ENCODE measurements at regions not wholly inside any gene's neighbourhood (a gene's known extent, or its start where the extent isn't known, plus 50 kb on each side); places are given as distances from the start of the nearest gene placed in this dataset.

- no peak overlapping the region for H3K9ac ChIP-seq (ENCODE audit: low read depth in 1 of 3, low read length in 3 of 3)
- no peak overlapping the region for H3K27ac ChIP-seq (ENCODE audit: low read depth, low read length)
- H3K27me3 ChIP-seq (ENCODE audit: control insufficient read depth in 3 of 3, insufficient read depth in 3 of 3, low read length in 3 of 3): peaks cover 0 to 3% (median 0%) of the 10 kb centered on the region in 3 donors
- no peak overlapping the region for H3K4me3 ChIP-seq (ENCODE audit: low read length in 3 of 3)
- no peaks in the 10 kb centered on the region for H3K4me1 ChIP-seq (ENCODE audit: control insufficient read depth in 3 of 3, insufficient read depth in 3 of 3, low read length in 3 of 3)
- H3K36me3 ChIP-seq (ENCODE audit: control insufficient read depth in 3 of 3, insufficient read depth in 3 of 3, low read length in 3 of 3): no peaks in the 10 kb centered on the region
- H3K9me3 ChIP-seq (ENCODE audit: control insufficient read depth in 3 of 3, low read length in 3 of 3): no peaks in the 10 kb centered on the region
These were observed 379.9 kb downstream of the SH2D4B start for GRCh38 chr10:80917636-80918035.

DNA sequence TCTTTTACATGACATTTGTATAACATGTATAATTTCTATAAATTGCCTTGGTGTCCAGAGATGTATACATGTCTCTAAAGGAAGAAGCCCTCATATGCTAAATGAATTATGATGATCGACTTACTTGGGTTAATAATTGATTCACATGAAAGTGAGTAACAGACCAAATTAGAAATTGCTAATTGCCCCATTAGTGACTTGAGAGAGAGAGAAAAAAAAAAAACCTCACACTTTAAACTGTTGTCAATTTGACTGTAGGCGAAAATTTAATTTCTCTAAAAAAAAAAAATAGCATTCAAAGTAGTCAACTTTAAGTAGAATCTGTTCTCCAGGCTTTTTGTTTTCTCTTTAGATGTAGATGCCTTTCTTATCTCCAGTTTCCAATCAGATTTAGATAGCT lies 383.3 kb downstream of the SH2D4B start:
- Histone ChIP-seq H3K27me3 (ENCODE audit: control insufficient read depth in 3 of 3, insufficient read depth in 3 of 3, low read length in 3 of 3) (peaks cover 0 to 3% (median 0%) of the 10 kb centered on the region in 3 donors), H3K36me3 (ENCODE audit: control insufficient read depth in 3 of 3, insufficient read depth in 3 of 3, low read length in 3 of 3) (no peaks in the 10 kb centered on the region), H3K9ac (ENCODE audit: low read depth in 1 of 3, low read length in 3 of 3) (no peak overlapping the region), H3K9me3 (ENCODE audit: control insufficient read depth in 3 of 3, low read length in 3 of 3) (no peaks in the 10 kb centered on the region), H3K4me1 (ENCODE audit: control insufficient read depth in 3 of 3, insufficient read depth in 3 of 3, low read length in 3 of 3) (no peaks in the 10 kb centered on the region), H3K4me3 (ENCODE audit: low read length in 3 of 3) (no peak overlapping the region), H3K27ac (ENCODE audit: low read depth, low read length) (no peak overlapping the region)

GRCh38 chr10:80924063-80924952 lies 386.6 kb downstream of the SH2D4B start:
- peaks cover 0 to 3% (median 0%) of the 10 kb centered on the region in 3 donors for H3K27me3 ChIP-seq (ENCODE audit: control insufficient read depth in 3 of 3, insufficient read depth in 3 of 3, low read length in 3 of 3)

GRCh38 chr10:80927419-80928078 lies 389.8 kb downstream of the SH2D4B start:
- H3K4me3 ChIP-seq (ENCODE audit: low read length in 3 of 3): no peak overlapping the region
- no peaks in the 10 kb centered on the region for H3K9me3 ChIP-seq (ENCODE audit: control insufficient read depth in 3 of 3, low read length in 3 of 3)
- no peak overlapping the region for H3K9ac ChIP-seq (ENCODE audit: low read depth in 1 of 3, low read length in 3 of 3)
- H3K4me1 ChIP-seq (ENCODE audit: control insufficient read depth in 3 of 3, insufficient read depth in 3 of 3, low read length in 3 of 3): no peaks in the 10 kb centered on the region
- no peaks in the 10 kb centered on the region for H3K27me3 ChIP-seq (ENCODE audit: control insufficient read depth in 3 of 3, insufficient read depth in 3 of 3, low read length in 3 of 3)
- H3K36me3 ChIP-seq (ENCODE audit: control insufficient read depth in 3 of 3, insufficient read depth in 3 of 3, low read length in 3 of 3): no peaks in the 10 kb centered on the region
- no peak overlapping the region for H3K27ac ChIP-seq (ENCODE audit: low read depth, low read length)

More at GRCh38 chr10:80924063-80924952, 386.6 kb downstream of the SH2D4B start:
- H3K4me1 ChIP-seq (ENCODE audit: control insufficient read depth in 3 of 3, insufficient read depth in 3 of 3, low read length in 3 of 3): no peaks in the 10 kb centered on the region
- no peak overlapping the region for H3K27ac ChIP-seq (ENCODE audit: low read depth, low read length)
- no peak overlapping the region for H3K4me3 ChIP-seq (ENCODE audit: low read length in 3 of 3)
- no peaks in the 10 kb centered on the region for H3K36me3 ChIP-seq (ENCODE audit: control insufficient read depth in 3 of 3, insufficient read depth in 3 of 3, low read length in 3 of 3)
- no peaks in the 10 kb centered on the region for H3K9me3 ChIP-seq (ENCODE audit: control insufficient read depth in 3 of 3, low read length in 3 of 3)
- no peak overlapping the region for H3K9ac ChIP-seq (ENCODE audit: low read depth in 1 of 3, low read length in 3 of 3)

DNA sequence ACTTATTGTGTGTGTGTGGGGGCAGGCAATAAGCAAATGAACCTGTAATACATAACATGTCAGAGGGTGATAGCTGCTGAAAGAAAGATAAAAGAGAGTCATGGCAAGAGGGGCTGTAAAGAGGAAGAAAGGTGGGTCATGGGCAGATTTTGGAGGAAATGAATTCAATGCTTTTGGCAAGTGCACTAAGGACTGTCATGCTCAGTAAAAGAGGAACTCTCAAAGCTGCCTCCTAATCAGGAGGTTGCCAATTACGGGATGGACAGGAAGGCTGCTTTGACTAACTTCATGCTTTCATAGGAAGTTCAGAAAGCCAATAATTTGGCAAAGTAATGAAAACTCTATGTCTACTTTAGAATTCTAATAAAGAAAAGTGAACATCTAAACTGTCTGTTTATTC lies 401.2 kb downstream of the SH2D4B start:
- Histone ChIP-seq H3K4me3 (ENCODE audit: low read length in 3 of 3) (no peak overlapping the region), H3K27me3 (ENCODE audit: control insufficient read depth in 3 of 3, insufficient read depth in 3 of 3, low read length in 3 of 3) (no peaks in the 10 kb centered on the region), H3K36me3 (ENCODE audit: control insufficient read depth in 3 of 3, insufficient read depth in 3 of 3, low read length in 3 of 3) (no peaks in the 10 kb centered on the region), H3K9me3 (ENCODE audit: control insufficient read depth in 3 of 3, low read length in 3 of 3) (no peaks in the 10 kb centered on the region), H3K27ac (ENCODE audit: low read depth, low read length) (no peak overlapping the region), H3K9ac (ENCODE audit: low read depth in 1 of 3, low read length in 3 of 3) (no peak overlapping the region), H3K4me1 (ENCODE audit: control insufficient read depth in 3 of 3, insufficient read depth in 3 of 3, low read length in 3 of 3) (no peaks in the 10 kb centered on the region)

GRCh38 chr10:80945264-80945880 lies 407.7 kb downstream of the SH2D4B start:
- Histone ChIP-seq H3K27me3 (ENCODE audit: control insufficient read depth in 3 of 3, insufficient read depth in 3 of 3, low read length in 3 of 3) (no peaks in the 10 kb centered on the region), H3K27ac (ENCODE audit: low read depth, low read length) (no peak overlapping the region)

DNA sequence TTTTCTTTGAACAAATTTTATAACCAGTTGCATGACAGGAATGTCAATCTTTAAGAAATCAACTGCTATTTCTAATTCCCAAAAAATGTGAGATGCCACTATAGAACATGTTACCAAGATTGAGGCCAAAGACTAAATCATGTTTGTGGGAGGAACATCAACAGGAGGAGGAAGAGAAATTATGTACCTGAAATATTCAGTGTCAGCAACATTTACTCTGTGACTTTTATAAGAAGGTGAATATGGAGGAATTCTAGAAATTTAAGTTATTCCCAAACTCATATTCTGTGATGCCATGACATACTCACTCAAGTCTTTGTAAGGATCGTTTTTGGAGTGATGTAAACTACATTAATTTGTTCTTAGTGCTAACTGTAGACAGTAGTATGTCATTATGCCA lies 408.4 kb downstream of the SH2D4B start:
- no peaks in the 10 kb centered on the region for H3K27me3 ChIP-seq (ENCODE audit: control insufficient read depth in 3 of 3, insufficient read depth in 3 of 3, low read length in 3 of 3)

More at GRCh38 chr10:80945264-80945880, 407.7 kb downstream of the SH2D4B start:
- Histone ChIP-seq H3K36me3 (ENCODE audit: control insufficient read depth in 3 of 3, insufficient read depth in 3 of 3, low read length in 3 of 3) (no peaks in the 10 kb centered on the region), H3K9ac (ENCODE audit: low read depth in 1 of 3, low read length in 3 of 3) (no peak overlapping the region), H3K4me1 (ENCODE audit: control insufficient read depth in 3 of 3, insufficient read depth in 3 of 3, low read length in 3 of 3) (no peaks in the 10 kb centered on the region), H3K9me3 (ENCODE audit: control insufficient read depth in 3 of 3, low read length in 3 of 3) (no peaks in the 10 kb centered on the region), H3K4me3 (ENCODE audit: low read length in 3 of 3) (no peak overlapping the region)

DNA sequence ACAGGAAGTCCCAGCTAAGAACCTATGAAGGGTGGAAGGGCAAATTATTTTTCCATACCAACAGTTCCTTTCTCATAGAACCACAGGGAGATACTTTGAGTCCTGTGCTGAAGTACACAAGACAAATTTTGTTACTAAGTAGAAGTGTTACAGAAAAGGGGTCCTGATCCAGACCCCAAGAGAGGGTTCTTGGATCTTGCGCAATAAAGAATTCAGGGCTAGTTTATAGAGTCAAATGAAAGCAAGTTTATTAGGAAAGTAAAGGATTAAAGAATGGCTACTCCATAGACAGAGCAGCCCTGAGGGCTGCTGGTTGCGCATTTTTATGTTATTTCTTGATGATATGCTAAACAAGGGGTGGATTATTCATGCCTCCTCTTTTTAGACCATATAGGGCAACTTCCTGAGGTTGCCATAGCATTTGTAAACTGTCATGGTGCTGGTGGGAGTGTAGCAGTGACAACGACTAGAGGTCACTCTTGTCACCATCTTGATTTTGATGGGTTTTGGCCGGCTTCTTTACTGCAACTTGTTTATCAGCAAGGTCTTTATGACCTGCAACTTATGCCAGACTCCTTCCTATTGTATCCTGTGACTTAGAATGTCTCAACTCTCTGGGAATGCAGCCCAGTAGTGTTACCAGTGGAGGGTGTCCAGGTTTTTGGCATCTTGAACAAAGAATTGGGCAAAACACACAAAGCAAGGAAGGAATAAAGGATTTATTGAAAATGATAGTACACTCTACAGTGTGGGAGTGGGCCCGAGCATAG lies 409.4 kb downstream of the SH2D4B start:
- Histone ChIP-seq H3K36me3 (ENCODE audit: control insufficient read depth in 3 of 3, insufficient read depth in 3 of 3, low read length in 3 of 3) (no peaks in the 10 kb centered on the region), H3K4me1 (ENCODE audit: control insufficient read depth in 3 of 3, insufficient read depth in 3 of 3, low read length in 3 of 3) (no peaks in the 10 kb centered on the region), H3K9me3 (ENCODE audit: control insufficient read depth in 3 of 3, low read length in 3 of 3) (no peaks in the 10 kb centered on the region), H3K27me3 (ENCODE audit: control insufficient read depth in 3 of 3, insufficient read depth in 3 of 3, low read length in 3 of 3) (no peaks in the 10 kb centered on the region), H3K27ac (ENCODE audit: low read depth, low read length) (no peak overlapping the region), H3K9ac (ENCODE audit: low read depth in 1 of 3, low read length in 3 of 3) (no peak overlapping the region), H3K4me3 (ENCODE audit: low read length in 3 of 3) (no peak overlapping the region)

More for the DNA sequence above, 408.4 kb downstream of the SH2D4B start:
- Histone ChIP-seq H3K36me3 (ENCODE audit: control insufficient read depth in 3 of 3, insufficient read depth in 3 of 3, low read length in 3 of 3) (no peaks in the 10 kb centered on the region), H3K9ac (ENCODE audit: low read depth in 1 of 3, low read length in 3 of 3) (no peak overlapping the region), H3K9me3 (ENCODE audit: control insufficient read depth in 3 of 3, low read length in 3 of 3) (no peaks in the 10 kb centered on the region), H3K27ac (ENCODE audit: low read depth, low read length) (no peak overlapping the region), H3K4me1 (ENCODE audit: control insufficient read depth in 3 of 3, insufficient read depth in 3 of 3, low read length in 3 of 3) (no peaks in the 10 kb centered on the region), H3K4me3 (ENCODE audit: low read length in 3 of 3) (no peak overlapping the region)

DNA sequence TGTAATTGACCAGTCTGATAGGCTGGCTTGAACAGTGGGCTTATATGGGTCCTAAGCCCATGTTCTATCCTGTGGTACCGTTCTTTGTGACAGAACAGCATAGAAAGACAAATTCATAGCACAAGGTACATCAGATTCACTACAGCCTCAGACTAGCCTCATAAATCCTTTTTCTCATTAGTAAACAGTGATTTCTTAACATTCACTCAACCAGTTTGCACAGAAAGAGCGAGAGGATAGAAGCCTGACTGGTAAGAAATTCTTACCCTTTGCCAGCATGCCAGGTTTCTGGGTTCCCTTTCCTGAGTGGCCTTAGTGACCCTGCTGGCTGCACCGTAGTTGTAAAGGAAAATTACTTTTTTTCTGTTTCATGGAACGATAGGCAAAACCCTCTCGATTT lies 412.1 kb downstream of the SH2D4B start:
- no peak overlapping the region for H3K4me3 ChIP-seq (ENCODE audit: low read length in 3 of 3)
- H3K9ac ChIP-seq (ENCODE audit: low read depth in 1 of 3, low read length in 3 of 3): no peak overlapping the region
- H3K4me1 ChIP-seq (ENCODE audit: control insufficient read depth in 3 of 3, insufficient read depth in 3 of 3, low read length in 3 of 3): no peaks in the 10 kb centered on the region
- H3K27ac ChIP-seq (ENCODE audit: low read depth, low read length): no peak overlapping the region
- no peaks in the 10 kb centered on the region for H3K36me3 ChIP-seq (ENCODE audit: control insufficient read depth in 3 of 3, insufficient read depth in 3 of 3, low read length in 3 of 3)
- H3K9me3 ChIP-seq (ENCODE audit: control insufficient read depth in 3 of 3, low read length in 3 of 3): no peaks in the 10 kb centered on the region
- no peaks in the 10 kb centered on the region for H3K27me3 ChIP-seq (ENCODE audit: control insufficient read depth in 3 of 3, insufficient read depth in 3 of 3, low read length in 3 of 3)
